ENCODE measurements at regions not wholly inside any gene's neighbourhood (a gene's known extent, or its start where the extent isn't known, plus 50 kb on each side); places are given as distances from the start of the nearest gene placed in this dataset.
"Not testable (repeated sequence)": the region's sequence is repeated elsewhere in the genome, so short reads cannot be mapped to it uniquely, and the experiment has no call there.

DNA sequence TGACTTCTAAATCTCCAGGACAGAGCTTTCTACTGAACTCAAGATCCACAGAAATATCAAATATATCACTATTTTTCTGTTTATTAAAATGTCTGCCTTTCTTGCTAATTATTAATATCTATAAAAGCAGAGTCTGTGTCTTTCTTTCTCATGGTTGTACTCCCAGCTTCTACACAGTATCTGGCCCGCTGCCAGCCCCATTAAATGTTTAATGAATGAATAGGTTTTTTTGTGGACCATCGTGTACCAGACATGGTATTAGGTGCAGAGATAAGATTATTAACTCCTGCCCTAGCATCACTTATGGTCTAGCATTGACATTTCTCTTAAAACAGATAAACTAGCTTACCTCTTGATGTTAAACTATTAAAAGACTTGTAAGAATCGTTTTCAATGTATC is 111.4 kb upstream of the RBMS3 start:
- TF ChIP-seq, protein P1, sequence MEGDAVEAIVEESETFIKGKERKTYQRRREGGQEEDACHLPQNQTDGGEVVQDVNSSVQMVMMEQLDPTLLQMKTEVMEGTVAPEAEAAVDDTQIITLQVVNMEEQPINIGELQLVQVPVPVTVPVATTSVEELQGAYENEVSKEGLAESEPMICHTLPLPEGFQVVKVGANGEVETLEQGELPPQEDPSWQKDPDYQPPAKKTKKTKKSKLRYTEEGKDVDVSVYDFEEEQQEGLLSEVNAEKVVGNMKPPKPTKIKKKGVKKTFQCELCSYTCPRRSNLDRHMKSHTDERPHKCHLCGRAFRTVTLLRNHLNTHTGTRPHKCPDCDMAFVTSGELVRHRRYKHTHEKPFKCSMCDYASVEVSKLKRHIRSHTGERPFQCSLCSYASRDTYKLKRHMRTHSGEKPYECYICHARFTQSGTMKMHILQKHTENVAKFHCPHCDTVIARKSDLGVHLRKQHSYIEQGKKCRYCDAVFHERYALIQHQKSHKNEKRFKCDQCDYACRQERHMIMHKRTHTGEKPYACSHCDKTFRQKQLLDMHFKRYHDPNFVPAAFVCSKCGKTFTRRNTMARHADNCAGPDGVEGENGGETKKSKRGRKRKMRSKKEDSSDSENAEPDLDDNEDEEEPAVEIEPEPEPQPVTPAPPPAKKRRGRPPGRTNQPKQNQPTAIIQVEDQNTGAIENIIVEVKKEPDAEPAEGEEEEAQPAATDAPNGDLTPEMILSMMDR (IDR thresholded peaks at IDR 0.05; ENCODE audit: low read depth, low read length, missing control alignments), result no peak
- H3K4me3 ChIP-seq (replicated peaks; ENCODE audit: low read depth, low read length), result no peak overlapping the region
- no peak for DNase-seq (ENCODE audit: extremely low read depth, low read depth)

DNA sequence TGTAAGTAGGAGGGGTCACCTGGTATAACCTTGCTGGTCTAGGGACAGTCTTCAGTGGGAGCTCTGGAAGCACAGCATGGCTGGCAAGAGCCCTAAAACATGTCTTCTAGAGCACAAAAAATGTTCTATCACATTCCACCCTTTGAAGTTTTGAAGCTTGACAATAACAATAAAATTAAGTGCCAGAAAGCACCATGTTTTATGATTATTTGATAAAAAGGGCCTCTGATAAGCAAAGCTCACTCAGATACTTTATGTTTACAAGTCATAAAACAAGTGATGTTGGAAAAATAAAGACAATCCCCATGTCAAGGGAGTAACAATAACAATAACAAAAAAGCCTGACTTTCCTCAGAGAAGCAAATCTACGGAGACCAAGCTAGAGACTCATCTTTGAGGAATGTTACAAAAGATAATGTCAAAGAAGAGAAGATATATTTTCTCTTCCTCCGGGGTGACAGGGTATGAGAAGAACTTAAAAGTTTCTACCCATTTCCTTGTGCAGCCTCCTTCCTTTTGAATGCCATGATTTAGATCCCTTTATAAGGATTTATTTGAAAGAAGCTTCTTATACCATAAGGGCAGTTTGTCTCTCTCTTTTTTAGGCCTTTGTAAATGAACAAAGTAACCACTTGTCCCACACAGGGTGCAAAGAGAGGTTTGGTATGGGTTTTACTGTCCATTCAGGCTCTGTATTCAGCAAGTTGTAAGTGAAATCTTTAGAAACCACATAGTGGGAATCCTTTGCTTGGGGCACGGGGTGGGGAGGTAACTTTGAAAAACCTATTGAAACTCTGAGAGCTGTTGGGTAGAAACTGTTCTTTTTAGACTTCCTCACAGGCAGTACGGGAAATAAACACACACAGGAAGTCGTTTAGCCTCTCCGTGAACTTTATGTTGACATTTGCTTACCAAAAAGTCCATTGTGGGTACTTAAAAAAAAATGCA is 109.6 kb upstream of the RBMS3 start:
- no peak for DNase-seq (ENCODE audit: extremely low read depth, low read depth)
- TF ChIP-seq, protein P1 (IDR thresholded peaks at IDR 0.05; ENCODE audit: low read depth, low read length, missing control alignments), result no peak
- H3K4me3 ChIP-seq (replicated peaks; ENCODE audit: low read depth, low read length), result no peak overlapping the region

DNA sequence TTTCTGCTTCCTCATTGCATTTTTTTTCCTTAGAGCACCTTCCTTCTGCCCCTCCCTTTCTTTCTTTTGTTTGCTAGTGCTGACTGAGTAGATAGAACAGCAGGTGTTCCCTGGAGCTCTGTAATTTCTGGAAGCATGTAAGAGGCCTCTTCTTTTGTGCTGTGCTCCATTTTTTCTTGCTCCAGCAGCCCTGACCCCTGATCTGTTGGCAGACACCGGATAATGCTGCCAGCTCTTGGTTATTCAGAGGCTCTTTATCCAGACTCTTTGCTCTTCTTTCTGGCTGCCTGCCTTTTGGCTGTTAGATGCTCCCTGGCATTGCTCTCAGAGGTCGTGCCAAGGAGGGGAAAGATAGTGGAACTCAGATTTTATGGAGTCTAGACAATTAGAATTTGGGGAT is 104.4 kb upstream of the RBMS3 start:
- TF ChIP-seq, protein P1 (IDR thresholded peaks at IDR 0.05; ENCODE audit: low read depth, low read length, missing control alignments), result no peak
- no peak overlapping the region for H3K4me3 ChIP-seq (replicated peaks; ENCODE audit: low read depth, low read length)
- DNase-seq (ENCODE audit: extremely low read depth, low read depth), result no peak

DNA sequence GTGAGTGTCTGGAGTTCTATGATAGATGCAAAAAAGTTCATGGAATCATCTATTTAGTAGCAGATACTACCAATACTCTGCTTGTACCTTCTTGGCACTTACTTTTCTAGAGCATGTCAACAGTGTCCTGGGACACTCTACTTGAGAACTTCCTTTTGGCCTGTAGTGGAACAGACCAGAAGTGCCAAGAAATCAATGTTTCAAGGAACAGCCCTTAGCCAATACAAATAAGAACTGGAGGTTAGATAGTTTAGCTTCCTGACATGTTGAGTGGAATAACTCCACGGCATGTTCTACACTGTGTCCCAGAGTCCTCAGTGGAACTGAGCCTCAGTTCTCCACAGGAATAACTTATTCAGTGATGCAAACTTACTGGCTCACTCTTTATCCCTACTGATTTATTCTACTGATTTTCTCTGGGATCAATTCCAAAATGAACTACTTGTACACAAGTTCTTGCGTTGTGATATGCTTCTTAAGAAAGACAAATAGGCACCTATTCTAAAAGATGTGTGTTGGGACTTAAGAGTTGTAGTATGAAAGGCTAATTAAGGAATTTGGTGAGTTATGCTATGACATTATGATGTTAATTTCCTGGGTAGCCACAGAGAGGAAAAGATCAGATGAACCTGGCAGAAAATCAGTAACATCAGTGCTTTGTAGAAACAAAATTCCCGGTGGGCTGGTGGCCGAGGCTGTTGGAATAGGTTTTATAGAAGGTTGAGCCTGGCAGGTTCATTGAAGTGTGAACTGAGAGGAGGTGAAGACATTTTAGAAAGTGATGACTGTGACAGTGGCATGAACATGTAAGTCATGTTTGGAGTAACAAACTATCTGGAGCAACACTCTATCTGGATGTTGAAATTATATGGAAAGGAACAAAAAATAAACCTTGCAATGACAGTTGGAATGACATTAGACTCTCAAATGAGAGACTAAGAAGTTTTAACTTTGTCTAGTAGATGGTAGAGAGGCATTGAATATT is 101.8 kb upstream of the RBMS3 start:
- no peak for DNase-seq (ENCODE audit: extremely low read depth, low read depth)
- TF ChIP-seq, protein P1 (IDR thresholded peaks at IDR 0.05; ENCODE audit: low read depth, low read length, missing control alignments), result no peak
- no peak overlapping the region for H3K4me3 ChIP-seq (replicated peaks; ENCODE audit: low read depth, low read length)

DNA sequence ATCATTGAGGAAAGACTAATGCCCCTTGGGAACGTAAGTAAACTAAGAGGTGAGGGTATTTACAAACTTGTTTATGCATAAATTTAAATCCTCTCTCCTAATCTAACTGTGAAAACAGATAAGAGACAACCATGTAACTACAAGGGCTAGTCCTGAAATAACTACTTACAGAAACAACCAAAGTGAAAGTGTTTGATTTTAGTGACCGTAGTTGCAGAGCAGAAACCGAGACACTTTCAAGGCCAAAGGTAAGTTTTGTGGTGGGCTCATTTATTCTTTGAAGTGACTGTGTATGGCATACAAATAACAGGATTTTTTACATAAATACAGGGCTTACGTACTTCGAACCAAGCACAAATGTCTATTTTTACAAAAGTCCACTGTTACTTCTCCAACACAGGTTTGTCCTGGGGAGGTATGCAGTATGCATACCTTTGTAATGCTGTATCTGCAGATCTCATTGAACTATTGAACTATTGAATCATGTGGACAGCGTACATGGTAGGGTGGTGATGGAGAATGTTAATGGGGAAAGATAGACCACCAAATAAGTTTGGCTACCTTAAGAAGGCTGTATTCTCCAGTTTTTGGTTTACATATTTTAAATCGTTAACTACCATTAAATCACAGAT is 99.6 kb upstream of the RBMS3 start:
- no peak for DNase-seq (ENCODE audit: extremely low read depth, low read depth)
- H3K4me3 ChIP-seq (replicated peaks; ENCODE audit: low read depth, low read length), result no peak overlapping the region
- TF ChIP-seq, protein P1 (IDR thresholded peaks at IDR 0.05; ENCODE audit: low read depth, low read length, missing control alignments), result no peak

DNA sequence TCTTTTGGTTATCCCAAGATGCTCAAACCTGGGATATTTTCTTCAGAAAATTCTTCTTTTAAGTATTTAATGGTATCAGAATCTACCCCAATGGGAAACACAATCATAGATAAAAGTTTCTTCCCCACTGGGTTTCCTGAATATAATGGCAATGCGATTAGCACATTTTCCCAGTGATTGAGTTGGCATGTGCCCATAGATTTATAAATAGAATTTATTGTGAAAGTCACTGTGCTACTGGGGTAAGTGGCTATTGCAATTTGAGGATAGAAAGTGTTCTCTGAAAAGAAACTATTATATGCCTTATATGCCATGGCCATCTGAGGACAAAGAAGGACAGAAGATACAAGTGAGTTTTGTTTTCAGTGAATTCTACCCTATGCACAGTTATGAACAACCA is 99.0 kb upstream of the RBMS3 start:
- no peak for DNase-seq (ENCODE audit: extremely low read depth, low read depth)
- TF ChIP-seq, protein P1 (IDR thresholded peaks at IDR 0.05; ENCODE audit: low read depth, low read length, missing control alignments), result no peak
- no peak overlapping the region for H3K4me3 ChIP-seq (replicated peaks; ENCODE audit: low read depth, low read length)

DNA sequence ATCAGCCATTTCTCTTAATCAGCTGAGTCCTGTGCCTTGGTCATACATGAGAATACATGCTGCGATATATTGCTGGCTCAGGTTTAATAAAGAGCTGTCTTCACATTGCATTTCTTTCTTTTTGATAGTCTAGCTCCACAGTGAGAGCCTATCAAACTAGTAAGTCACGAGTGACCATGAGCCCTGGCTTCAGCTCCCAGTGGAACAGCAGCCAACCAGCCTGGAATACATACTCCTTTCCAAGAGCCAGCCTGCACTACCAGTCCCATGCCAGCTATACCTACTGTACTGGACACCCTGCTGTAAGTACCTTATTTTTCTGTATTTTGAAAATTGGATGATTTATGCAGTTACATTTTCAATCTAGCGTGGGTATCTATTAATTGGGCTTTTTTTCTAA is 98.0 kb upstream of the RBMS3 start:
- not testable (repeated sequence) for H3K4me3 ChIP-seq (replicated peaks; ENCODE audit: low read depth, low read length); DNase-seq (ENCODE audit: extremely low read depth, low read depth)

All from HFF-Myc (cell line).